GM21825 (cell line): ENCODE measurements at regions not wholly inside any gene's neighbourhood (a gene's known extent, or its start where the extent isn't known, plus 50 kb on each side); places are given as distances from the start of the nearest gene placed in this dataset.
"Not testable (repeated sequence)": the region's sequence is repeated elsewhere in the genome, so short reads cannot be mapped to it uniquely, and the experiment has no call there.

ENCODE experiments used
- ATAC-seq: cut with Tn5 transposase; IDR thresholded peaks from one replicate; pipeline ENCODE4 v1.9.1; 2021; ENCODE audit warnings: mild to moderate bottlenecking, moderate library complexity; ENCODE audit not compliant: unreplicated experiment

DNA sequence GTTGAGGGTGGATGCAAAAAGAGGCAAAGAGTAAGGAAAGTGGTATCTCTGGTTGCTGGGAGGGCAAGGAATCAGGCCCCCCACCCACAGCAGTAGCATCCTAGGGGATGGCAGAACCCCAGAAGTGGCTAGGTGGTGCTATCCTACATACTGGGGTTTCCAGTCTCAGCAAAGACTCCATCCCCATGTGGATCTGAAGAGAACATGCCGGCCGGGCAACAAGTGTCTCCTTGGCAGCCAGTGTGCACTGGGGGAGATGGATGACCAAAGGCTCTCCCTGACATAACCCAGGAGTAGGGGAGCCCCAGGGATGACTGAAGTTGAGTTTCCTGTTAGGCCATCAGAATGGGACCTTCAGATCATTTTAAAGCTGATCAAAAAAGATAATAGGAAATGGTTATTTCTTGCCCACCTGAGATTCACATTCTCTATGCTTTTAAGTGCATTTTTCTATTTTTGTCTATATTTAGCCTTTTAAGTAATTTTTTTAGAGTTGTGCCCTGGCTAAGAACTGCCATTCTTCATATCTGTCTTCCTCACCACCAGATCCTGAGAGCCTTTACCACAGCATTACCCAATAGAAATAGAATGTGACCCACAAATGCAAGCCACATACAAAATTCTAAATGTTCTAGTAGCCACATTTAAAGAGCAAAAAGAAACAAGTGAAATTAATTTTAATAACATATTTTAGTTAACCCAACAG is 78.7 kb upstream of the SMIM23 start:
- no peak for ATAC-seq

DNA sequence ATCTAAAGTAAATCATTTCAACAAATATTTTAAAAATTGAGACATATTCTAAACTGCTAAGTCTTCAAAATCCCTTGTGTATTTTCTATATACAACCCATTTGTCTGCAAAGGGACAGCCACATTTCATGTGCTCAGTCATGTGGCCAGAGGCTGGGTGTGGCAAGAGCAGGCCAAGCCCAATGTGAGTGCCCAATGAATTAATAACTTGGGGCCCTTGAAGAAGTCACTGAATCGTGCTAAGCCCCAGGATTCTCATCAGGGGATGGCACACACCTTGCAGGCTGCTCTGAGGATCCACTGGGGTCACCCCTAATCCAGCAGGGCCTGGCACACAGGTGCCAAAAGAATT is 78.2 kb upstream of the SMIM23 start:
- no peak for ATAC-seq

DNA sequence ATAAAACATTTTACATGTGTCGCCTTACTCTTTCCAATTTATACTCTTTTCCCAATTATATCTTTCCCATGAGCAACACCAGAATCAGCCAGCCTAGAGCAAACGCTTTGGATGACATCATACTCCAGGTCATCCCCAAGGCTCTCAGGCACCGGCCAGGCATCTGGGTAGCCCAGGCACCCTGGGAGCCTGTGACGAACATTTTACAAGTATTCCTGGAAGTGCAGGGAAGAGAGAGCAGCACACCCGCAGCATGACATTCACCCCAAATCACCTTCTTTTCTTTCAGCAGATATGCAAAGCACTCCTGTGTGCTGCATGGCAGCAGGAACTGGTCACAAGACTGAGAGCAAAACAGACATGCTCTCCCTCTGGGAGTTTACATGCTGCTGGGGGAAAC is 75.7 kb upstream of the SMIM23 start:
- ATAC-seq: no peak

DNA sequence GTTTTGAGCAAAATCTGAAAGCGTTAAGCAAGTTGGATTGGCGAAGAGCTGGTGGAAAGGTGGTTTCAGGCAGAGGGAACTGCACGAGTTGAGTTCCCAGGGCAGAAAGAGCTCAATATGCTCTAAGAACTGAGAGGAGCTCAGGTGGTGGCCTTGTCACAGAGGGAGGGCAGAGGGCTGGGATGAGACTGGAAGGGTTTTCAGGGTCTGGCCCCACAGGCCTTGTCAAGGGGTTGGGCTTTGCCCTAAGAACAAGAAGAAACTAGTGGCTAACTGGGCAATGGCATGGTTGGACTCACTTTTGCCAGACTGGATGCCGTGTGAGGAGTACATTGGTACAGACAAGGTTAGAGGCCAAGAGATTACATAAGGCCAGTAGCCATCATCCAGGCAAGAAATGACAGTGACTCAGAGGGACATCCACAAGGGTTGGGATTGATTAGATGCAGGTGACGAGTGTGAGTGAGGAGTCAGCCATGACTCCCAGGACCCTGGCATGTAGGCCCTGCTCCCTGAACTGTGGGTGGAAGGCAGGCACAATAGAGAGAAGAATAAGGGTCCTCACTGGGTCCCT is 75.1 kb upstream of the SMIM23 start:
- ATAC-seq: no peak

DNA sequence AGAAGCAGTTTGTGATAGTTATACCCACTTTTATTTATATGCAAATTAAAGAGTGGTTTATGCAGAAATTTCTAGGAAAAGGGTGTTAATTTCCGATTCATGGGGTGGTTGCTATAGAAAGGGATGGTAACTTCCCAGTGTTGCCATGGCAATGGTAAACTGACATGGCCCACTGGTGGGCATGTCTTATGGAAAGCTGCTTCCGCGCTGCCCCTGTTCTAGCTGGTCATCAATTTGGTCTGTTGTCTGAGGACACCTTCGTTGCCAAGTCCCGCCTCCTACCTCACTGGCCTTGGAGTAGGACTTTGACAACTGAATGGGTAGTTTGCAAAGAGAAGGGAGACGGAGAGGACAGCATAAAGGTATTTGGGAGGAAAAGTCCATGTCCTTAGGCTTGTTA is 74.0 kb upstream of the SMIM23 start:
- ATAC-seq: no peak

DNA sequence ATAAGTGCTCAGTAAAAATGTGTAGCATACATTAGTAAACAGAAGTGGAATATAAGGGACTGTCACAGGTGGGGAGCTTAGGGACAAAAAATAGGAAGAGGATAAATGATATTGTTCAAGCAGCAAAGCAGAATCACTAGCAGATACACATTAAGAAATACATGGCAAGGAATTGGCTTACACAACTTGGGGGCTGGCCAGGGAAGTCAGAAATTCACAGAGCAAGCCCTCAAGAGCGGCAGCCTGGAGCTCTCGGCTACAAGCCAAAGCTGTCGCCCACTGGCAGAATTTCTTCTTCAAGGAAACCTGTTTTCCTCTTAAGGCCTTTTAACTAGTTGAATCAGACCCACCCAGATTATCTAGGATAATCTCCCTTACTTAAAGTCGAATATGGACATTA is 73.0 kb upstream of the SMIM23 start:
- no peak for ATAC-seq

DNA sequence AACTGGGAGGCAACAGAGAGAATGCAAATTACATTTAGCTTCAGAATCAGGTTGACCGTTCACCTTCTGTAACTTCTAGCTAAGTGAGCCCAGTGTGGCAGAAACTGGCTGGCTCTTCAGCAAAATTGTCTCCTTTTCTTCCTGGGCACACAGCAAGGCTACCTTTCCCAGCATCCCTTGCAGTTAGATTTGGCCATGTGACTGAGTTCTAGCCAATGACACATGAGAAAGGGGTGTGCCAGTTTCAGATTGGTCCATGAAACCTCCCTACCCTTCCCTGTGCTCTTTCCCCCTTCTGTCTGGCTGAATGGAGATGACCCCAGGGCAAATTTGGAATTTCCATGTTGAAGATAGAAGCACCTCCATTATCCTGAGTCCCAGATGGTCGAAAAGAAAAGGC is 72.5 kb upstream of the SMIM23 start:
- ATAC-seq: no peak

DNA sequence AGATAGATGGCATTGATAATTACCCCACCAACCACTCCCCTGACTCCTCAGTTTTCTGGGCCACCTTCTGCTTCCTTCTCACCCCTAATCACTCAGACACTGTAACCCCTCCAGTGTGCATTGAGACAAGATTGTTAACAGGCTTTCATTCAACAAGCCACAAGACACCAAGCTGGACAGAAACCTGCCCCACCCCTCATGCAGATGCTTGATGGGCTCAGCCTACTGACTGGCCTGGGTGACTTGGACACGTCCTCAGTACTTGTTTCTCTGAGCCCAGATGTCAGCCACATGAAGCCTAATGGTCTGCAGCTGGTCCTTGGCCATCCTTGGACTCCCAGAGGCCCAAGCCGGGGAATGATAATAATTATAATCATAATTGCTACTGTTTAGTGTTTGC is 71.4 kb upstream of the SMIM23 start:
- ATAC-seq: no peak

DNA sequence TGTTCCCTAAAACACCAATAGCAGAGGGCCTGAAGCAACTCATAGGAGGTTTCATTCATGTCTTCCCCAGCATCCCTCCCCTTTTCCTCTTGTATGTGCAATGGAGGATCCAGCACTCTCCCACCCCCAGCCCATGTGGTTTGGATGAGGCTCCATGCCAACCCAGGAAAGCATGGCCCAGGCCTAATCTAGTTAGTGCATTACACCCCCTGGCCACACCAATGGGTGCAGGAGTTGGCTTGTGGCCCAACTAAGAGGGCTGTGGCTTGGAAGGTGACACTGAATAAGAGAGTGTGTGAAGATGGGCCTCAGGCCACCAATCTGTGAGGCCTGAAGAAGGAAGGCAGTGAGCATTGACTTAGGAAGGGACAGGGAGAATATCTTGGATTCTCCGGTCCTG is 70.8 kb upstream of the SMIM23 start:
- no peak for ATAC-seq

DNA sequence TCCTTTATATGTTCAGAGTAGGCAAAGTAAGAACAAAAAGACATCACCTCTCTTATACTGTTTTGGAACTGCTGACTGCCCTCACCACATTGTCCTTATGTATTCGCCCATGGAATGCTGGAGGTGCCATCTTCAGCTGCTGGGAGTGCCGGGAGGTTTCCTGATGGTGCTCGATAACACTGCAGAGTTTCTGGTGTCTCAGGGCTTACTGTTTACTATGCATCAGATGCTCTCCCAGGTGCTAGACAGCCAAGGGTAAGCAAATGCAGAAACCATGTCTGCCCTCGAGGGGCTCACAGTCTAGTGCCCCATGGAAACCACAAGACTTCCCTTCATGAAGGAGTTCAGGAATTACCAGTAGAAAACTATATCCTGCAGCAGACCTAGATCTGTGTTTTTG is 70.1 kb upstream of the SMIM23 start:
- no peak for ATAC-seq

DNA sequence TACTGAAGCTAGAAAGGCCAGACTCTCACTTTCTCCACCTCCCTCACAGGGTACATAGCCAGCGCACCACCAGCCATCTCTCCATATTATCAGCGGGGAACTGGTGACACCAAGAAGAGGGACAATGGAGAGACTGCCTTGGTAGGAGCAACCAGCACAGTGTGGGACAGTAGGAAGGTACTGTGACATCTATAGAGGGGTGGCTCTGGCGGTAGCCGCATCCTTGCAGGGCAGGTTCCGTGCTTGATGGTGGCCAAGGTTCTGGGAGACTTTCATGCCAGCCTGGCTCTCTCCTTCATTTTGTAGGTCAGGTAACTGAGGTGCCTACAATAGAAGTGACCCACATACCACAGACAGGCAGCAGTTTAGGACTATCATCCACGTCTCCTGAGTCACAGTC is 65.5 kb upstream of the SMIM23 start:
- no peak for ATAC-seq

DNA sequence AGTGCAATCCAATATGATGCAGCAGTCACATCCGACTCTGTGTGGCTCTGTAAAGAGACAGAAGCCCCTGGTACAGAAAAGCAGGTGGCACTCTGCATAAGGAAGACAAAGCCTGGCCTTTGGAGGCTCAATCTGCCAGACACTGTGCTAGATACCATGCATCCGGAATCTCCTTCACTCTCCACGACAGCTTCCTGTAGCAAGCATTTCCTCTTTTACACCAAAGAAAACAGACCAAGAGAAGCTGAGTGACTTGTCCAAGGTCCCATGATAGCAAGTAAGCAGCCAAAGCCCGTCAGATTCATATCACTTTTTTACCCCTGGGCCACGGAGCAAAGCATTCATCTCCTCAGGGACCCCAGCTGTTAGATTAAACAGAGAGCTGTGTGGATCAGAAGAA is 64.2 kb upstream of the SMIM23 start:
- no peak for ATAC-seq

DNA sequence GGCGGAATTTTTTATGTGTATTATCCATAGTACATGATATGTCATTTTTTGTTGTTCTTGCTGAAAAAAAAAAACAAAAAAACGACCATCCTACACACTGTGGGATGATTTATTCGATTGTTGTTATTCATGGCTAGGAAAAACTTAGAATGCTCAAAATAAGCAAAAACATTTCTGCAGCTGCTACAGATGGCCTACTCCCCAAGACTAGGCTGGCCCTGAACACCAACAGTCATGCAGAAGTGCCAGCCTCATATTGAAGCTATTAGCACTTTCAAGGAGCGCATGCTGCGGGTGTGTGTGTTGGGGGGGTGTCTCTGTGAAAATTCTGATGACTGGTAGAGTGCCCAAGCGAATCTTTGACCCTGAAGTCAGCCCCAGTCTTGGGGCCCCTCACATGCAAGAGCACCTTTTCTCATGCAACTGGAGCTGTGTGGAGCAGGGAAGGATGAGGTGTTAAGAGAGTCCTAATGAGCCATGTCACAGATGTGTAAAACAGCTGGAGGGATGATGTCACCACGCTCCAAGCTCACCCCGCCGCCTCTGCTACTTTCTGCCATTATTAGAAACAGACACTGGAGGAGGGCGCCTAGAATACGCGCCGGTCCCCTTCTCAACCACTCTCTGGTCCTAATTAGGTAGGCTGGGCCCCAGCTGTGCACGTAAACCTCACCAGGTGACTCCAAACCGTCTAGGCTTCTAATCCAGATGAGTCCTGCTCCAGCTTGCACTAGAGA is 61.0 kb upstream of the SMIM23 start:
- ATAC-seq: no peak

DNA sequence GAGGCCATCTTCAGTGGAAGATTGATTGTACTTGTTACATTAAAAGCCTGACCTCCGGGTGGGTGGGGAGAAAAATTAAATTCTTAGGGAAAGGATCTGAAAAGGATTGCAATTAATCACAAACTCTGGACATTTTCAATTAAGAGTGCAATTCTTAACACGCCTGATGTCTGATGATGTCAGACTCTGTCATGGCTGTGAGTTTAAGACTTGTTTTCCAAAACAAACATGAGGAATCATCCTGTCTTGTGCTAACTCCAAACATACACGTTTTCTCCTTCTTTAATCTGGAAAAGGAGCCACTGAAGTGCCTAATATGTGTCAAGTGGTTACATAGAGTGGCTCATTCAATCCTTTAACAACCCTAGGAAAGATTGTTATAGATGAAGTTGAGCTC is 60.4 kb upstream of the SMIM23 start:
- ATAC-seq: no peak

DNA sequence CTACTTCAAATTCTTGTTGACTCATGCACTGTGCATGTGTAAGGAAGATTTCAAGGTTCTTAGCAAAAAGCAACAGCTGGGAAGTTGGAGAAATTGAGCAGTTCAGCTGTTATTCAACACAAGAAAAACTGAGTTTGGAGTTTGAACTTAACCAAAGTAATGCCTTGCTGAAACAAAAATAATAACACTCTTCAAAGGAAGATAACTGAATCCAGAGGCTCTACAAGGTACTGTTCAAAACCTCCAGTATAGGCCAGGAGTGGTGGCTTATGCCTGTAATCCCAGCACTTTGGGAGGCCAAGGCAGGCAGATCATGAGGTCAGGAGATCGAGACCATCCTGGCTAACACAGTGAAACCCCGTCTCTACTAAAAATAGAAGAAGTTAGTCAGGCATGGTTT is 58.8 kb upstream of the SMIM23 start:
- not testable (repeated sequence) for ATAC-seq

DNA sequence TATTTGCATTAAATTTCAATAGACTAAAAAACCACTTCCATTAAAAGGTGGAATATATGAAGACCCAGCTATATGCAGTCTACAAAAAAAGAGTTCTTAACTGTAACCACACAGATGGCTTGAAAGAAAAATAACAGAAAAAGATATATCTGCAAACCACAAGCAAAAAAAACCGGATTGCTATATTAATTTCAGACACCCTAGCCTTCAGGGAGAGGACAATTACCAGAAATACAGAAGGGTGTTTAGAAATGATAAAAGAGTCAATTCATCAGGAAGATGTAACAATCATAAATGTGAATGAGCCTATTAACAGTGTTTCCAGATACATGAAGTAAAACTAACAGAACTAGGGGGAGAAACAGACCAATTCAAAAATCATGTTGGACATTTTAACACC is 56.9 kb upstream of the SMIM23 start:
- no peak for ATAC-seq
